Calu3 (cell line): ENCODE measurements at regions not wholly inside any gene's neighbourhood (a gene's known extent, or its start where the extent isn't known, plus 50 kb on each side); places are given as distances from the start of the nearest gene placed in this dataset.

Source experiments
- BruUV-seq: library from RNA; stranded (reverse); fragments of 400-500 nt; replicated peaks from 2 replicates; lab custom pipeline; 2021; lab: Mats Ljungman, UMichigan
- CTCF ChIA-PET: fragments of 300-600 bp; sonication (Branson Sonifier 250); formaldehyde crosslinking; loops from one replicate; lab custom pipeline; 2022; ENCODE audit warnings: antibody characterized with exemption; lab: Charles Lee
- DNase-seq: peaks from one replicate; pipeline ENCODE4 v3.0.0; 2022
- H3K27ac Mint-ChIP-seq: one replicate; pipeline ENCODE4 v1.8.0; 2022; ENCODE audit warnings: mixed read lengths; ENCODE audit not compliant: unreplicated experiment
- H3K27me3 Mint-ChIP-seq: one replicate; pipeline ENCODE4 v1.8.0; 2022; ENCODE audit warnings: mixed read lengths; ENCODE audit not compliant: unreplicated experiment
- H3K36me3 Mint-ChIP-seq: one replicate; pipeline ENCODE4 v1.8.0; 2022; ENCODE audit warnings: mild to moderate bottlenecking, moderate library complexity, mixed read lengths; ENCODE audit not compliant: insufficient read depth, unreplicated experiment
- H3K4me1 Mint-ChIP-seq: one replicate; pipeline ENCODE4 v1.8.0; 2022; ENCODE audit warnings: mild to moderate bottlenecking, low read depth, mixed read lengths; ENCODE audit not compliant: unreplicated experiment
- H3K4me3 Mint-ChIP-seq: one replicate; pipeline ENCODE4 v1.8.0; 2022; ENCODE audit warnings: mild to moderate bottlenecking, low read depth, moderate library complexity, mixed read lengths; ENCODE audit not compliant: unreplicated experiment
- H3K9me3 Mint-ChIP-seq: one replicate; pipeline ENCODE4 v1.8.0; 2022; ENCODE audit warnings: low read depth, mixed read lengths; ENCODE audit not compliant: unreplicated experiment
- CTCF ChIP-seq: fragments of 200-600 bp; IDR thresholded peaks from one replicate; pipeline ENCODE4 v1.8.0; 2022; ENCODE audit warnings: antibody characterized with exemption; ENCODE audit not compliant: unreplicated experiment
- intact Hi-C: fragments of 100-400 bp; cut with micrococcal nuclease; formaldehyde crosslinking; loops from one replicate; pipeline ENCODE4 v1.10.0; 2022; ENCODE audit not compliant: unreplicated experiment

DNA sequence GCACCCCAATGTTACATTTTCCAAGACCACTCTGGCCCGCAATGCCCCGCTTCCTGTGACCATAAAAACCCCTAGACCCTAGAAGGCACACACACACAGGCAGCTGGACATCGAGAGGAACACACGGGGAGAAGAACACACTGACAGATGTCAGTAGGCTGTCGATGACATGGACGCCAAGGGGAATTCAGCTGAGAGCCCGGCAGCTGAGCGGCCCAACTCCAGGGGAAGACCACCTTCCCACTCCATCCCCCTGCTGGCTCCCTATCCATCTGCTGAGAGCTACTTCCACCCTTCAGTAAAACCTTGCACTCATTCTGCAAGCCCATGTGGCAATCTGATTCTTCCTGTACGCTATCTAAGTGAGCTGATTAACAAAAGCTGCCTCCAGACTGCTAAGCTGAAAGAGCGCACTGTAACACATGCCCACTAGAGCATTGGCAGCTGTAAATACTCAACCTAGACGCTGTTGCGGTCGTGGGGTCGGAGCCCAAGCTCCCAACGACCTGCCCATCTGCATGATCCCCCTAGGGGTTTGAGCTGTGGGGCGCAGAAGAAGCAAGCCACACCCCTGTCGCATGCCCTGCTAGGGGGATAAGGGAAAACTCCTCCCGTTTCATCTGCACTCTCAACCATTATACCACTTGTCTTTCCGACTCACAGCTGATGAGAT, 843.6 kb upstream of the POT1 start:
- no peak for TF ChIP-seq CTCF

DNA sequence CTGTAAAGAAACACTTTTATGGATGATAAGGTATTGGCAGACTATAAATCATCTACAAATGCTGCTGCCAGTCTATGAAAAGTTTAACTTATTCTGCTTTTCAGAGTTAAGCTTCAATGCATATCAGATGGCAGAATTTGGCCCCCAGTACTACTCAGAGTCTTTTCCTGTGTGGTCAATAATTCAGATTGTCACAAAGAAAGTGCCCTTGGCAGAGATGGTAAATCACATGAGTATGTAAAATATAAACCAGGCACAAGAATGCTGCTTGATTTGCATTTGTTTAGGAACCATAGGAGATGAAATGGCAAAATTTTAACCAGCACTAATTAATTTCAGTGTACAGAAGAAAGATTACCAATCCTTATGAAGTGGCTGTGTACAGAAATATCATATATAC, 818.3 kb upstream of the POT1 start:
- Mint-ChIP-seq H3K27ac (no peak overlapping the region), H3K36me3 (no peaks in the 10 kb centered on the region), H3K9me3 (peaks cover 4% of the 10 kb centered on the region), H3K4me1 (no peaks in the 10 kb centered on the region), H3K27me3 (no peaks in the 10 kb centered on the region), H3K4me3 (no peak overlapping the region)
- no peak for DNase-seq
- intact Hi-C loops = no loop called here
- TF ChIP-seq CTCF = no peak
- CTCF ChIA-PET = no interaction called here
- BruUV-seq = no TSS peak

More for the DNA sequence above, 843.6 kb upstream of the POT1 start:
- no TSS peak for BruUV-seq
- no peaks in the 10 kb centered on the region for H3K4me1 Mint-ChIP-seq
- intact Hi-C loops = no loop called here
- CTCF ChIA-PET = no interaction called here
- DNase-seq = no peak
- H3K27me3 Mint-ChIP-seq = no peaks in the 10 kb centered on the region
- no peaks in the 10 kb centered on the region for H3K9me3 Mint-ChIP-seq
- no peak overlapping the region for H3K4me3 Mint-ChIP-seq
- H3K36me3 Mint-ChIP-seq = no peaks in the 10 kb centered on the region
- no peak overlapping the region for H3K27ac Mint-ChIP-seq

GRCh38 chr7:125746510-125746909, 816.9 kb upstream of the POT1 start:
- Mint-ChIP-seq H3K27me3 (no peaks in the 10 kb centered on the region), H3K36me3 (no peaks in the 10 kb centered on the region), H3K4me3 (no peak overlapping the region), H3K27ac (no peak overlapping the region), H3K9me3 (peaks cover 4% of the 10 kb centered on the region), H3K4me1 (no peaks in the 10 kb centered on the region)
- intact Hi-C loops = no loop called here
- TF ChIP-seq CTCF = no peak
- no peak for DNase-seq
- CTCF ChIA-PET = no interaction called here
- no TSS peak for BruUV-seq

DNA sequence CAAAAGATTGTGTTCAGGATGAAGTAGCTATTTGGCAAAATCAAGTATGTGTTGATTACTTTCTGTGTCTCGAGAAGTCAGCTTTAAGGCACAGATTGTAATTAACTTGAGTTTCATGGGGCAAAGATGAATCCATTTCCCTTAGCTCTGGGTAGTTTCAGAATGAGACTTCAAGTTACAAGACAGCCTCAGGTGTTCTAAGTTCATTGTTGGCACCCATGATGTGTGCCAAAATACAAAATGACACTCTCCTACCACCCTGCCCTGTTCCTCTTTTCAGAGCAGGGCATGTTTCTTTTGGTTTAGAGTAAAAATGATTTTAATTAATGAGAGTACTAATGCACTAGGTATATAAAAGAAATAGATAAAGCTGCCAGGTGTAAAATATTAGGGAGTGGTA, 797.6 kb upstream of the POT1 start:
- no peak for TF ChIP-seq CTCF

More for the DNA sequence above, 797.6 kb upstream of the POT1 start:
- Mint-ChIP-seq H3K27ac (no peak overlapping the region), H3K27me3 (no peaks in the 10 kb centered on the region), H3K4me1 (no peaks in the 10 kb centered on the region), H3K9me3 (no peaks in the 10 kb centered on the region), H3K36me3 (no peaks in the 10 kb centered on the region), H3K4me3 (no peak overlapping the region)
- CTCF ChIA-PET = no interaction called here
- DNase-seq = no peak
- intact Hi-C loops = no loop called here
- BruUV-seq = no TSS peak
